ENCODE measurements at regions not wholly inside any gene's neighbourhood (a gene's known extent, or its start where the extent isn't known, plus 50 kb on each side); places are given as distances from the start of the nearest gene placed in this dataset.

GRCh38 chr13:67392014-67392413 lies 161.9 kb upstream of the PCDH9 start:
- no peak for TF ChIP-seq CTCF (IDR thresholded peaks at IDR 0.05)
- TF ChIP-seq SIN3A (IDR thresholded peaks at IDR 0.05; ENCODE audit: borderline replicate concordance, insufficient read depth, low read depth, low read length): no peak
